ENCODE measurements at regions not wholly inside any gene's neighbourhood (a gene's known extent, or its start where the extent isn't known, plus 50 kb on each side); places are given as distances from the start of the nearest gene placed in this dataset.

DNA sequence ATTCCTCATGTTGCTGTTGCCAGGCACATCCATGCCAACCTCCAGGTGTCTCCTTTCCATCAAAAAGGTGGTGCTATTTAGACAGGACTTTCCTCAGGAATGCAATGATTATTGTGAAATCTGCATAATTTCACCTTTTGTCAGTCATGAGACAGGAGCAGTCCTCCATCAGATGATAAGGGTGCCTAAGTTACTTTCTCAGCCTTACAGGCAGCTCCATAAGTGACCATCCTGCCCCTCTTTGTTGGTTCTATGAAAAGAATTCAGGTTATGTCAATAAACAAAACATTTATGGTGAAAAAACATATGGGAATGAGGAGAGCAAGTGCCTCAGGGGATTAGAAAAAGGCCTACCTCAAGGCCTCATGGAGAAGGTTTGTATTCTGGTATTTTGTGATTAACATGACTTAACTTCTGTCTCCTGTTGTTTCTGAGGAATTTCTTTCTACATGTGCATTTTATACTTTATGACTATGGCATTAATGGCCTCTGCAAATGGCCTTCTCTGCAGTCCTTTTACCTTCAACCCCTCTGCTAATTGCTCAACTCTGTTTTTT lies 110.3 kb upstream of the DIAPH3 start:
- Histone ChIP-seq H3K9me2 (ENCODE audit: insufficient read depth) (peaks cover 9% of the 10 kb centered on the region), H3F3A (replicated peaks; ENCODE audit: low read depth) (no peaks in the 10 kb centered on the region), H3K4me2 (no peak overlapping the region), H3K27me3 (ENCODE audit: insufficient read depth) (no peaks in the 10 kb centered on the region), H3K4me3 (no peak overlapping the region), H3K36me3 (ENCODE audit: insufficient read depth) (no peaks in the 10 kb centered on the region), H3K79me2 (replicated peaks; ENCODE audit: insufficient read depth) (no peaks in the 10 kb centered on the region), H3K4me1 (ENCODE audit: insufficient read depth) (peaks cover 20% of the 10 kb centered on the region), H2AFZ (no peak overlapping the region), H3K27ac (ENCODE audit: low read depth) (no peak overlapping the region), H4K20me1 (replicated peaks; ENCODE audit: insufficient read depth) (no peaks in the 10 kb centered on the region)
- Mint-ChIP-seq H3K4me3 (no peak overlapping the region), H3K9me3 (no peaks in the 10 kb centered on the region), H3K4me1 (peaks cover 20% of the 10 kb centered on the region; the same call in 2 of the 3 replicates), H3K27me3 (ENCODE audit: insufficient read depth, low read depth, poor library complexity) (no peaks in the 10 kb centered on the region), H3K27ac (no peak overlapping the region), H3K36me3 (ENCODE audit: low read depth) (no peaks in the 10 kb centered on the region)
- no peak for DNase-seq (ENCODE audit: low spot score)
- TF ChIP-seq ZNF114 (CRISPR knock-in tag; IDR thresholded peaks at IDR 0.05) (no peak), EZH2phosphoT487 (IDR thresholded peaks at IDR 0.05; ENCODE audit: unreplicated experiment) (no peak), NANOG (IDR thresholded peaks at IDR 0.05; ENCODE audit: borderline replicate concordance) (no peak), JUNB (IDR thresholded peaks at IDR 0.05; ENCODE audit: unreplicated experiment) (no peak), STAT1 (IDR thresholded peaks at IDR 0.05; ENCODE audit: unreplicated experiment) (no peak), CREB1 (CRISPR knock-in tag; IDR thresholded peaks at IDR 0.05; ENCODE audit: low read depth) (no peak), EZH2 (IDR thresholded peaks at IDR 0.05; ENCODE audit: low read depth, unreplicated experiment) (no peak), ZNF331 (CRISPR knock-in tag; IDR thresholded peaks at IDR 0.05; ENCODE audit: low read depth) (no peak), POLR2AphosphoS5 (IDR thresholded peaks at IDR 0.05; ENCODE audit: low read depth) (no peak)
- TF ChIP-seq, protein P1, sequence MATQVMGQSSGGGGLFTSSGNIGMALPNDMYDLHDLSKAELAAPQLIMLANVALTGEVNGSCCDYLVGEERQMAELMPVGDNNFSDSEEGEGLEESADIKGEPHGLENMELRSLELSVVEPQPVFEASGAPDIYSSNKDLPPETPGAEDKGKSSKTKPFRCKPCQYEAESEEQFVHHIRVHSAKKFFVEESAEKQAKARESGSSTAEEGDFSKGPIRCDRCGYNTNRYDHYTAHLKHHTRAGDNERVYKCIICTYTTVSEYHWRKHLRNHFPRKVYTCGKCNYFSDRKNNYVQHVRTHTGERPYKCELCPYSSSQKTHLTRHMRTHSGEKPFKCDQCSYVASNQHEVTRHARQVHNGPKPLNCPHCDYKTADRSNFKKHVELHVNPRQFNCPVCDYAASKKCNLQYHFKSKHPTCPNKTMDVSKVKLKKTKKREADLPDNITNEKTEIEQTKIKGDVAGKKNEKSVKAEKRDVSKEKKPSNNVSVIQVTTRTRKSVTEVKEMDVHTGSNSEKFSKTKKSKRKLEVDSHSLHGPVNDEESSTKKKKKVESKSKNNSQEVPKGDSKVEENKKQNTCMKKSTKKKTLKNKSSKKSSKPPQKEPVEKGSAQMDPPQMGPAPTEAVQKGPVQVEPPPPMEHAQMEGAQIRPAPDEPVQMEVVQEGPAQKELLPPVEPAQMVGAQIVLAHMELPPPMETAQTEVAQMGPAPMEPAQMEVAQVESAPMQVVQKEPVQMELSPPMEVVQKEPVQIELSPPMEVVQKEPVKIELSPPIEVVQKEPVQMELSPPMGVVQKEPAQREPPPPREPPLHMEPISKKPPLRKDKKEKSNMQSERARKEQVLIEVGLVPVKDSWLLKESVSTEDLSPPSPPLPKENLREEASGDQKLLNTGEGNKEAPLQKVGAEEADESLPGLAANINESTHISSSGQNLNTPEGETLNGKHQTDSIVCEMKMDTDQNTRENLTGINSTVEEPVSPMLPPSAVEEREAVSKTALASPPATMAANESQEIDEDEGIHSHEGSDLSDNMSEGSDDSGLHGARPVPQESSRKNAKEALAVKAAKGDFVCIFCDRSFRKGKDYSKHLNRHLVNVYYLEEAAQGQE (IDR thresholded peaks at IDR 0.05; ENCODE audit: unreplicated experiment) = no peak
- TF ChIP-seq, protein P2, sequence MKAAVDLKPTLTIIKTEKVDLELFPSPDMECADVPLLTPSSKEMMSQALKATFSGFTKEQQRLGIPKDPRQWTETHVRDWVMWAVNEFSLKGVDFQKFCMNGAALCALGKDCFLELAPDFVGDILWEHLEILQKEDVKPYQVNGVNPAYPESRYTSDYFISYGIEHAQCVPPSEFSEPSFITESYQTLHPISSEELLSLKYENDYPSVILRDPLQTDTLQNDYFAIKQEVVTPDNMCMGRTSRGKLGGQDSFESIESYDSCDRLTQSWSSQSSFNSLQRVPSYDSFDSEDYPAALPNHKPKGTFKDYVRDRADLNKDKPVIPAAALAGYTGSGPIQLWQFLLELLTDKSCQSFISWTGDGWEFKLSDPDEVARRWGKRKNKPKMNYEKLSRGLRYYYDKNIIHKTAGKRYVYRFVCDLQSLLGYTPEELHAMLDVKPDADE (IDR thresholded peaks at IDR 0.05) = no peak
- TF ChIP-seq, protein P3, sequence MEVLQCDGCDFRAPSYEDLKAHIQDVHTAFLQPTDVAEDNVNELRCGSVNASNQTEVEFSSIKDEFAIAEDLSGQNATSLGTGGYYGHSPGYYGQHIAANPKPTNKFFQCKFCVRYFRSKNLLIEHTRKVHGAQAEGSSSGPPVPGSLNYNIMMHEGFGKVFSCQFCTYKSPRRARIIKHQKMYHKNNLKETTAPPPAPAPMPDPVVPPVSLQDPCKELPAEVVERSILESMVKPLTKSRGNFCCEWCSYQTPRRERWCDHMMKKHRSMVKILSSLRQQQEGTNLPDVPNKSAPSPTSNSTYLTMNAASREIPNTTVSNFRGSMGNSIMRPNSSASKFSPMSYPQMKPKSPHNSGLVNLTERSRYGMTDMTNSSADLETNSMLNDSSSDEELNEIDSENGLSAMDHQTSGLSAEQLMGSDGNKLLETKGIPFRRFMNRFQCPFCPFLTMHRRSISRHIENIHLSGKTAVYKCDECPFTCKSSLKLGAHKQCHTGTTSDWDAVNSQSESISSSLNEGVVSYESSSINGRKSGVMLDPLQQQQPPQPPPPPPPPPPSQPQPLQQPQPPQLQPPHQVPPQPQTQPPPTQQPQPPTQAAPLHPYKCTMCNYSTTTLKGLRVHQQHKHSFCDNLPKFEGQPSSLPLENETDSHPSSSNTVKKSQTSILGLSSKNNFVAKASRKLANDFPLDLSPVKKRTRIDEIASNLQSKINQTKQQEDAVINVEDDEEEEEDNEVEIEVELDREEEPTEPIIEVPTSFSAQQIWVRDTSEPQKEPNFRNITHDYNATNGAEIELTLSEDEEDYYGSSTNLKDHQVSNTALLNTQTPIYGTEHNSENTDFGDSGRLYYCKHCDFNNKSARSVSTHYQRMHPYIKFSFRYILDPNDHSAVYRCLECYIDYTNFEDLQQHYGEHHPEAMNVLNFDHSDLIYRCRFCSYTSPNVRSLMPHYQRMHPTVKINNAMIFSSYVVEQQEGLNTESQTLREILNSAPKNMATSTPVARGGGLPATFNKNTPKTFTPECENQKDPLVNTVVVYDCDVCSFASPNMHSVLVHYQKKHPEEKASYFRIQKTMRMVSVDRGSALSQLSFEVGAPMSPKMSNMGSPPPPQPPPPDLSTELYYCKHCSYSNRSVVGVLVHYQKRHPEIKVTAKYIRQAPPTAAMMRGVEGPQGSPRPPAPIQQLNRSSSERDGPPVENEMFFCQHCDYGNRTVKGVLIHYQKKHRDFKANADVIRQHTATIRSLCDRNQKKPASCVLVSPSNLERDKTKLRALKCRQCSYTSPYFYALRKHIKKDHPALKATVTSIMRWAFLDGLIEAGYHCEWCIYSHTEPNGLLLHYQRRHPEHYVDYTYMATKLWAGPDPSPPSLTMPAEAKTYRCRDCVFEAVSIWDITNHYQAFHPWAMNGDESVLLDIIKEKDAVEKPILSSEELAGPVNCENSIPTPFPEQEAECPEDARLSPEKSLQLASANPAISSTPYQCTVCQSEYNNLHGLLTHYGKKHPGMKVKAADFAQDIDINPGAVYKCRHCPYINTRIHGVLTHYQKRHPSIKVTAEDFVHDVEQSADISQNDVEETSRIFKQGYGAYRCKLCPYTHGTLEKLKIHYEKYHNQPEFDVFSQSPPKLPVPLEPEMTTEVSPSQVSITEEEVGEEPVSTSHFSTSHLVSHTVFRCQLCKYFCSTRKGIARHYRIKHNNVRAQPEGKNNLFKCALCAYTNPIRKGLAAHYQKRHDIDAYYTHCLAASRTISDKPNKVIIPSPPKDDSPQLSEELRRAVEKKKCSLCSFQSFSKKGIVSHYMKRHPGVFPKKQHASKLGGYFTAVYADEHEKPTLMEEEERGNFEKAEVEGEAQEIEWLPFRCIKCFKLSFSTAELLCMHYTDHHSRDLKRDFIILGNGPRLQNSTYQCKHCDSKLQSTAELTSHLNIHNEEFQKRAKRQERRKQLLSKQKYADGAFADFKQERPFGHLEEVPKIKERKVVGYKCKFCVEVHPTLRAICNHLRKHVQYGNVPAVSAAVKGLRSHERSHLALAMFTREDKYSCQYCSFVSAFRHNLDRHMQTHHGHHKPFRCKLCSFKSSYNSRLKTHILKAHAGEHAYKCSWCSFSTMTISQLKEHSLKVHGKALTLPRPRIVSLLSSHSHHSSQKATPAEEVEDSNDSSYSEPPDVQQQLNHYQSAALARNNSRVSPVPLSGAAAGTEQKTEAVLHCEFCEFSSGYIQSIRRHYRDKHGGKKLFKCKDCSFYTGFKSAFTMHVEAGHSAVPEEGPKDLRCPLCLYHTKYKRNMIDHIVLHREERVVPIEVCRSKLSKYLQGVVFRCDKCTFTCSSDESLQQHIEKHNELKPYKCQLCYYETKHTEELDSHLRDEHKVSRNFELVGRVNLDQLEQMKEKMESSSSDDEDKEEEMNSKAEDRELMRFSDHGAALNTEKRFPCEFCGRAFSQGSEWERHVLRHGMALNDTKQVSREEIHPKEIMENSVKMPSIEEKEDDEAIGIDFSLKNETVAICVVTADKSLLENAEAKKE (CRISPR knock-in tag; IDR thresholded peaks at IDR 0.05) = no peak
- TF ChIP-seq, protein P4, sequence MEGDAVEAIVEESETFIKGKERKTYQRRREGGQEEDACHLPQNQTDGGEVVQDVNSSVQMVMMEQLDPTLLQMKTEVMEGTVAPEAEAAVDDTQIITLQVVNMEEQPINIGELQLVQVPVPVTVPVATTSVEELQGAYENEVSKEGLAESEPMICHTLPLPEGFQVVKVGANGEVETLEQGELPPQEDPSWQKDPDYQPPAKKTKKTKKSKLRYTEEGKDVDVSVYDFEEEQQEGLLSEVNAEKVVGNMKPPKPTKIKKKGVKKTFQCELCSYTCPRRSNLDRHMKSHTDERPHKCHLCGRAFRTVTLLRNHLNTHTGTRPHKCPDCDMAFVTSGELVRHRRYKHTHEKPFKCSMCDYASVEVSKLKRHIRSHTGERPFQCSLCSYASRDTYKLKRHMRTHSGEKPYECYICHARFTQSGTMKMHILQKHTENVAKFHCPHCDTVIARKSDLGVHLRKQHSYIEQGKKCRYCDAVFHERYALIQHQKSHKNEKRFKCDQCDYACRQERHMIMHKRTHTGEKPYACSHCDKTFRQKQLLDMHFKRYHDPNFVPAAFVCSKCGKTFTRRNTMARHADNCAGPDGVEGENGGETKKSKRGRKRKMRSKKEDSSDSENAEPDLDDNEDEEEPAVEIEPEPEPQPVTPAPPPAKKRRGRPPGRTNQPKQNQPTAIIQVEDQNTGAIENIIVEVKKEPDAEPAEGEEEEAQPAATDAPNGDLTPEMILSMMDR (conservative IDR thresholded peaks at IDR 0.05; ENCODE audit: low read depth in 2 of 2) = no peak
- no peak for ATAC-seq
